Lung microvascular endothelial cell (primary cell): ENCODE measurements at regions not wholly inside any gene's neighbourhood (a gene's known extent, or its start where the extent isn't known, plus 50 kb on each side); places are given as distances from the start of the nearest gene placed in this dataset.

Source experiments
- DNase-seq, 2 donors: peaks; one replicate each; pipeline versions ENCODE4 v3.0.0 to v3.0.0-alpha.2; 2010; ENCODE audit warnings: low read depth in 2 of 2

DNA sequence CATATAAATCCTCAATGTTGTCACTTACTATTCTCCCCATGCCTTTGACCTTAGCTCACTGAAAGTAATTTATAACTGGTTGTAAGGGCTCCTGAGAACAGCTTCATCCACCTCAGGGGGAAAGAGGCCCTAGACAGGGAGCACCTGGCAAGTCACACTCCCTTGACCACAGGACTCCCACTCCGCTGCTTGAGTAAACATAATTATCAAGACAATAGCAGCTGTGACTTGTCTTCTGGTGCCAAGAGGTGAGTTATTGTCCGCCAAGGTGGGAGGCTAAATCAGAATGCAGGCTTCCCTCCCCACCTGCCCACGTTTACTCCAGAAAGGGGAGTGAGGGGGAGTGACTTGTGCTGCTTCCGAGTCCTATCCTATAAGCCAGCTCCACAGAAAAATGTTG is 230.6 kb upstream of the LRATD1 start:
- DNase-seq = no peak

DNA sequence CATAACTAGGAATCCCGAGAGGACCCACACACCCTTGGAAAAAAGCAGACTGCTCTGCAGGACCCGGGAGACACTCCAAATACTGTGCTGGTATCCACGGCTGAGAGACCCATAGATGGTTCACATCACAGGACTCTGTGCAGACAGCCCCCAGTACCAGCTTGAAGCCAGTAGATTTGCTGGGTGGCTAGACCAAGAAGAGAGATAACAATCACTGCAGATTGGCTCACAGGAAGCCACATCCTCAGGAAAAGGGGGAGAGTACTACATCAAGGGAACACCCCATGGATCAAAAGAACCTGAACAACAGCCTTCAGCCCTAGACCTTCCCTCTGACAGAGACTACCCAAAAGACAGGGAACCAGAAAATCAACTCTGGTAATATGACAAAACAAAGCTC is 223.8 kb upstream of the LRATD1 start:
- peak in 1 of 2 donors; percentile 10 for DNase-seq

DNA sequence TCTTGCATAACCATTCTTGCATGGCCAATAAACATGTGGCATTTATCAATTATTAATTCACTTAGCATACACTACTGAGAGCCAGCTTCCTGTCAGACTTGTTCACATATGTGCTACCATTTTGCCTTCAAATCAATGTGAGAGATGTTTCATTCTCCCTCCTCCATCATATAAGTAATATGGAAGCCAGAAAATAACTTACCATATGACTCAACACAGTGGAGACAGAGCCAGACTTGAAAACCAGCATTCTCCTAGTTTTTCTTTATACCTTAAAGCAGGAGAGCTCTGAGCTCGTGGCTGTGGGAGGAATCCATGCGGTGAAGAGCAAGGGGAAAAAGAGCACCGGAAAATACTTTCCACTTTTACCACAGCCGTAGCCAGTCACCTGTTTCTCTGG is 215.0 kb upstream of the LRATD1 start:
- no peak for DNase-seq

DNA sequence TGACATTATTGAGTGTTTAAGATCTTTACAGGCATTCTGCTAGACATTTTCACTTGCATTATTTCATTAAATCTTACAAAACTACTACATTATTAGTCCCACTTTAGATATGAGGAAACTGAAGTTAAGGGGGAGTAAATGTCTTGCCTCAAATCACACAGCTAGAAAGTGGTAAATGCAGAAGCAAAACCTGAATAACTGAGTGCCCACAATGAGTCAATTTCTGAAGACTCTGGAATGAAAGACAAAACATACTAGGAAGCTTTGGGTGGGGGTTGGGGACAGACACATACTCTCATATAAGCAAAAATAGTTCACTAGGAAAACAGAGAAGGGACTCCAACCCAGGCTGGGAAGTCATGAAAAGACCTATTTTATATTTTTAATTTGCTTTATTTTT is 214.4 kb upstream of the LRATD1 start:
- no peak for DNase-seq

DNA sequence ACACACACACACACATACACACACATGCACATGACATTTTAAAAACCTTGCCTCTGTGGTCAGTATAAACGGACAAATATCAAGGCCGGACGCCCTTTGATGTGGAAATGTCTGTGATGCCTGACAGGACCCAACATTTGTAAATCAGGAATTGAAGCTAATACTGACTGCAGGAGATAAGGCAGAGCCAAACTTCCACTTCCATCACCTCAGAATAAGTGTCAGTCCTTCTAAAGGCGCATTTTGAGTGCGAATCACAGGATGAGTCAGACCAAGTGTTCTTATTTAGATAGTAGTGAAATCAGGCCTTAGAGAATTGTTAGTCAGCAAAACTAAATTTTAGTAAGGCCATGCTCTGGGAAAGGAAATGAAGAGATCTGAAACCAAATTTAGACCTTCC is 211.7 kb upstream of the LRATD1 start:
- DNase-seq = peak in 1 of 2 donors; percentile 56

DNA sequence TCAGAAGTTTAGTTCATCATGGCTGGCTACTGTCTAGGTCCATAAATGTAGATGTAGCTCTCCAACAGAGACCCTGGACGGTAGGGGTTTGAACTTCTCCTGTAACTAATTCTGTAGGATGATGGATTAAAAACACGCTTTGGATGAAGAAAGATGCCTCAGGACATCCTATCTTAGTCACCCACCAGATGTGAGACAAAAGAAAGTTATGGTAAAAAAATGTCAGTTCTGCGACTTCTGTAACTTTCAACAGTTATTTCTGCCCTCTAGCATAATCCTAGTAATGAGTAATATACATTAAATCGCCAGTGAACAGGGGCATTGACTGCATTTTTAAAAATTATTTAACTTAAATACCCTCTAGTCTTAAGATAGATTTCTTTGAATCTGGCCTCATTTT is 210.1 kb upstream of the LRATD1 start:
- no peak for DNase-seq

DNA sequence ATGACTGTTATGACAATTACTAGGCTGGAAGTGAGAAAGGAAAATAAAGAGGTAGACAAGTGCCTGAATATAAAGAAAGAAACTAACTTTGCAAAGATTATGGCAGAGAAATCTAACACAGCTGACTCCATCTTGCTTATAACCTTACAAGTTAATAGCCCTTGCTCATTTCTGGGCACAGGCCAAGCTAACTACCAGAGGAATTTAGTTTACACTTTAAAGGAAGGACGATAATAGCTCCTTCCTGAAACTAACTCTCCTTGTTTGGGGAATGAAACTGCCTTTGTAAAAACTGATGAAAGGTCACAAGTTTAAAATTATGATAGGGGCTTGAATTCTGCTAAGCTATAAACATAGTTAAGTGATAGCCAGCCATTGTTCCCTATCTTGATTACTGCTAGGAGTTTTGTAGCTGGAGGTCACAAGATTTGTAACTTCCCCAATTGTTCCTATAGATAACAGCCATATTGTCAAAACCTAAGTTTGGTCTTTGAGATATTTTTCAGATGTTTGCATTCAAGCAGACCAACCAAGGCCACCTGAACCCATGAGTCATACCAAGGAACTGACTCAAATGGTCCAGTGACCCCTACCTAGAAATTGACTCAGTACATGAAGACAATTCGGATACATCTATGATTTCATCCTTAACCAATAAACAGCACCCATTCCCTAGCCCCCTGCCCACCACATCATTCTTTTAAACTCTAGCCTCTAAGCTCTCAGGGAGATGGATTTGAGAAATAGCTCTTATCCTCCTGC is 209.2 kb upstream of the LRATD1 start:
- DNase-seq = peak in 1 of 2 donors; percentile 46

DNA sequence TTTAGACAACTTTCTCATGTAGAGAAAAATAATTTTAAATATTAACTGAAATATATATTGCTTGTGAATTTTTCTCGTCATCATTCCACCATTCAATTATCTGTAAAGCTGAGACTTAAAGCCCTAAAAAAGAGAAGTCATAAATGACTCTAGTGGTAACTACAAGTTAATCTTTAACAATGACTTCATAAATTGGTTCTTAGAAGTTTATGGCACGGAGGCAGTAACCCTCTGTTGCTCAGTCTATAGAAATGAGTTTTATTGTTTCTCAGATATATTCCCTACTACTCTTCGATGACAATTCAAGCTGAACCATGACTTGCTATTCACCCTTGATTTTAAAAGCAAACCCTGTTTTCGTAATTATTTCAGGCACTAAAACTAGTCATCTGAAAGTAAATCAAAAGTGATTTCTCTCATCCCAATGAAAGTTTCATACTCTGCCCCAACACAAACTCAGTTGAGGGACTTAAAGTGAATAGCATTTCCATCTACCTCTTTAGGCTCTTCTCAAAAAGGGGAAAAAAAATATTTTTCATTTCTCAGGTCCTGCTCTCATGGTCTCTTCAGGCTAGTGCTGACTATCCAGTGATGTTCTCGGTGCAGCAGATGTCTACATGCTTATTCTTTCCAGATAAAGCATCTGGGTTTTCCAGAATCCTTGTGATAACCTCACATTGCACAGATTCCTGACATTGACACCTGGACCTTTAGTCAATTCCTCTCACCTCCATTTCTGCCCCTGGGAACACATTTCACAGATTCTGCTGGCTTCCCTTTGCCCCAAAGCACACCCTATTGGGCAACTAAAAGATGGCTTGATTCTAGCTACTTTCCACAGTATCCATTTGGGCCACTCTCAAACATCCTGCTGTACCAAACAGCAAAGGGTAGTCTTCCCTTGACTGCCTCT is 207.8 kb upstream of the LRATD1 start:
- no peak for DNase-seq

DNA sequence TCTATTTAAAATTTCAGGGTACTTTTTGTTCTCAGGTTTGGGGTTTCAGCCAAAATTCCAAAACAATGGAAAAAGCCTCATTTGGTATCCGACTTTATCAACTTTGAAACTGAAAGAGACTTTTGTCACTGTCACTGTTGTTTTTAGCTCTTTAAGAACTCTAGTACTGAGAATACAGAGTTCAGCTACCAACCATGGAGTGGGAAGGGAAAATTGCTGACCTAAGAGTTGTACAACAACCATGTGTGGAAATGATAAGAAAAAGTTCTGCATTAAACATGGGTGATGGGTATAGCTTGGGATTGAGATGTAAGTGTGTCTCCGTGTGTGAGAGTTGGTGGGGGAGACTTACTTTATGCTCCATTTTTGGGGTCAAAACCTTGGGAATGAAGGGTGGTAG is 206.6 kb upstream of the LRATD1 start:
- DNase-seq = no peak

DNA sequence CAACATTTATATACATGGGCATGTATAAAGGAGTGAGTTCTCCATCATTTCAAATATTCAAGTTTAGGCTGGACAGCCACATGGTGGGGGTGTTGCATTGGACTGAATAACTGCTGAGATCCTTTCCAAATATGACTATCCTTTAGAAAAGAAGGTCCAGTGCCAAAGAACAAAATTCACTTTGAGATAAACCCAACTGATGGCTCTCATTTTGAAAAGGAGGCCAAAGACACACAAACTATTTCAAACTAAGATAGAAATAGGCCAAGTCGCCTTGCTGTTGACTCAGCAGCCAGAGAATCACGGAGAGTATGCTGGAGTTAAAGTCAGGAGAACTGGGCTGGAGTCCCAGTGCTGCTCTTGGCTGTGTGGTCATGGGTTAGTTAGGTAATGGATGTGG is 204.5 kb upstream of the LRATD1 start:
- DNase-seq = peak in 1 of 2 donors; percentile 3

DNA sequence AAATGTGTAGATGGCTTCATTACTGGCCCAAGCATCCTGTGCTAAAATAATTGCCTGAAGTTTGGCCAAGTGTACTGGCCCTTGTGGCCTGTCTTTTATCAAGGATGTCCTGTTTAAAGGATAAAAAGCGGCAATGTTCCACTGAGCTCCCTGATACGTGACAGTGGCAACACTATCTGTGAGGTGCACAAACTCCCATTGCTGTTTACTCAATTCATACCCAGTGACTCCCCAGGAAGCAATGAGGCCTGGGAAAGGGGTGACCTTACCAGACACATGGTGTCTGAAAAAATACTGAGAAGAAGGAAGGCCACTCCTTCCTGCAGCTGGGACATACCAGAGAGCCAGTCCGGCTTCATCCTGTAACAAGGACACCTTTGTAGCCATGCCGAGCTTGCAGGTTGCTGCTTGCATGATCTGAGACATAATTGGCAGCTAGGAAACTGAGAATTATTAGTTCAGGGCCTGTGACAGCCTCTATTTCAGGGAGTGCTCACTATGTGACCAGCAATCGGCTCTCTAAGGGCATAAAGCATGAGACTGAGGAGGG is 198.5 kb upstream of the LRATD1 start:
- DNase-seq = peak in 1 of 2 donors; percentile 14

DNA sequence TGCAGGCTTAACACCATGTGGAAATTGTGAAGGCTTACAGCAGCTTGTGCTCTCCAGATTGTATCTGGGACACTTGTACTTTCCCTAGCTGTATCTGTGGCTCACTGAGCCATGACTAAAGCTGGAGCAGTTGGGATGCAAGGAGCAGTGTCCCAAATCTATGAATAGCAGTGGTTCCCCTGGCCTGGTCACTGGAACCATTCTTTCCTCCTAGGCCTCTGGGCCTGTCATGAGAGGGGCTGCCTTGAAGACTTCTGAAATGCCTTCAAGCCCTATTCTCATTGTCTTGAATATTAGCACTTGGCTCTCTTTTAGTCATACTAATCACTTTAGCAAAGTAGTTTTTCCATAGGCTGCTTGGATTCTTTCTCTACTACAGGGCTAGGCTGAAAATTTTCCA is 186.8 kb upstream of the LRATD1 start:
- DNase-seq = no peak

DNA sequence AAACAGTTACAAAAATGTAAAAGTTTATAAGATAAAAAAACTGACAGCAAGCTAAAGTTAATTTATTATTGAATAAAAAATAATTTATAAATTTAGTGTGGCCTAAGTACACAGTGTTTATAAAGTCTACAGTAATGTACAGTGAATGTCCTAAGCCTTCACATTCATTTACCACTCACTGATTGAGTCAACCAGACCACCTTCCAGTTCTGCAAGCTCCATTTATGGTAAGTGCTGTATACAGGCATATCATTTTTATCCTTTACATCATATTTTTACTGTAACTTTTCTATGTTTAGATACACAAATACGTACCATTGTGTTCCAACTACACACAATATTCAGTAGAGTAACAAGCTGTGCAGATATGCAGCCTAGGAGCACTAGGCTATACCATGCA is 184.2 kb upstream of the LRATD1 start:
- no peak for DNase-seq

DNA sequence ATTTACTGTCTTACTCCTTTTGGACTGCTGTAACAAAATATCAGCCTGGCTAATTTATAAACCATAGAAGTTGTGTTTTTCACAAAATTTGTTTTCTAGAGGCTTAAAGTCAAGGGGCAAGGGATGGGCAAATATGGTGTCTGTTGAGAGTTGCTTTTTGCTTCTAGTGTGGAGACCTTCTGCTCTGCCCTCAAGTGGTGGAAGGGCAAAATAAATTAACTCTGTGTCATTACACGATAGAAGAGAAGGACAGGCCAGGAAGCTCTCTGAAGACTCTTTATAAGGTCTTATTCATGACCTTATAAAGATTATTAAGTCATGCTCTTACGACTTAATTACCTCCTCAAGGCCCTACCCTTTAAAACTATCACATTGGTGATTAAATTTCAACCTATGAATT is 181.2 kb upstream of the LRATD1 start:
- DNase-seq = peak in 1 of 2 donors; percentile 8

DNA sequence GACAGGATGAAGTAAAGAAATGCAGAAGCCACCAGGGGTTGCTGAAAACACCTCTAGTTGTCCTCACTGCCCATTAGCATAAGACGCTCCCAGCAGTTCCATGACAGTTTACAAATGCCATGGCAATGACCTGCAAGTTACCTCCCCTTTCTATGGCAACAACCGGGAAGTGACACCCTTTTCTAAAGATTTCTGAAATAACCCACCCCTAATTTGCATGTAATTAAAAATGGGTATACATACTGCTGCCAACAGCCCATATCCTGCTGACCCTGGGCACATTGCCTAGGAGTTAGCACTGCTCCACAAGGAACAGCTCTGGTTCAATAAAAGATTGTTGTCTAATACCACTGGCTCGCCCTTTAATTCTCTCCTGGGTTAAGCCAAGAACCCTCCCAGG is 178.3 kb upstream of the LRATD1 start:
- DNase-seq = no peak

DNA sequence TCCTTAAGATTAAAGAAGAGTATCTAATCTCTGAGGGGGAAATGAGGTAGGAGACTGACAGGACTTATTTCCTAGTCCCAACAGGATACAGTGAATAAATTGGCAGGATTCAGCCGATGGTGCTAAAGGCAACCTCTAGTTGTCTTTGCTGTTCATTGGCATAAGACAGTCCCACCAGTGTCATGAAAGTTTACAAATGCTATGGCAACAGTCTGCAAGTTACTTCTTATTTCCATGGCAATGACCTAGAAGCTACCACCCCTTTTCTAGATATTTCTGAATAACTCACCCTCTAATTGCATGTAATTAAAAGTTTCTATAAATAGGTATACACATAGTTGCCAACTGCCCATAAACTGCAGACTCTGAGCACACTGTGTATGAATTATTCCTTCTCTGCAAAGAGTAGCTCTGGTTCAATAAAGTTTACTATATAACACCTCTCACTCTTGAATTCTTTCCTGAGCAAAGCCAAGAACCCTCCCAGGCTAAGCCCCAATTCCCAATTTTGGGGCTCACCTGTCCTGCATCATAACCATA is 172.7 kb upstream of the LRATD1 start:
- DNase-seq = no peak

DNA sequence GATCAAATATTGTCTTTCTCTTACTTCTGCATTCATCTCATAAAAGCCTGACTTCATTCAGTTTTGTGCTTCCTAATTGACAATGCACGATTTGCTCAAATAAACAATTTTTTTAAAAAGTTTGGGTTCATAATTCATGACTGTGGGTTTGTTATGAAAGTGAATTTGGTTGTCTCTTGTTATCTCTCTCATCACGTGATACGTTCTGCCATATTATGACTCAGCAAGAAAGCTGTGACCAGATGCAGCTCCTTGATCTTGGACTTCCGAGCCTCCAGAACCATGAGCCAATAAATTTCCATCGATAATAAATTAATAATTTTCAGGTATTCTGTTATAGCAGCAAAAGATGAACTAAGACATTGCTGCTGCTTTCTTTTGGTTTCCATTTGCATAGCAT is 156.5 kb upstream of the LRATD1 start:
- no peak for DNase-seq

DNA sequence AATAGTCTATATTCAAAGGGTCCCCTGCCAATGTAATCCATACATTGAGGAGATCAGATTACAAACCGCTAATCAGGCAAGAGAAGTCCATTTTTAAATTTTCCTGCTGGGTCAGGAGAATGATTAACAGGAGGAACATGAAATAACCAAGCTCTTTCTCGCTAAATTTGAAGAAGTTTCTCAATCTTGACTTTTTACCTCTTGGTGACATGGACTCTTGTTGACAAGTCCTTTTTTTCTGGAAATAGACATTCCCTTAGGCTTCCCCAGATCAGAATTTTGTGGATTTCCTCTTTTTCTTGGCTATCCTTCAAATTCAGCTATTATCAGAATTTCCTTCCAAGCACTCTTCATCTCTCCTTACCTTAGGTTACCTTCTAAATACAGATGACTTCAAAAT is 153.0 kb upstream of the LRATD1 start:
- DNase-seq = no peak

DNA sequence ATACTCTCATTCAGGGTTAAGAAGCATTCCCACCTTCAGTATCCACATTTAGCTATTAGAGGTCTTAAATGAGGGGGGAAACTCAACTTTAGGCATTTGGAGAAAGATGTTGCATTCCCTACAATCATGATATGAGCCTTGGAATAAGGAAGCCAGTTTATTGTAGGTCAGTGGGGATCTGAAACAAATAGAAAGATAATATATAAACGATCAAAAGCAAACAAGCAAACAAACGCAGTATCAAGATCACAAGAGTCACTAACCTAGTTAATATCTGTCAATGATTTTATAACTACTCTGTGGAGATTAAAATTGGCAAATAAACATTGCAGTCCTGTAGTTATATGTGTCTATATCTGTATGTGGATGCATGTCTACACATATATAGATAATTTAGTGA is 152.4 kb upstream of the LRATD1 start:
- DNase-seq = no peak

DNA sequence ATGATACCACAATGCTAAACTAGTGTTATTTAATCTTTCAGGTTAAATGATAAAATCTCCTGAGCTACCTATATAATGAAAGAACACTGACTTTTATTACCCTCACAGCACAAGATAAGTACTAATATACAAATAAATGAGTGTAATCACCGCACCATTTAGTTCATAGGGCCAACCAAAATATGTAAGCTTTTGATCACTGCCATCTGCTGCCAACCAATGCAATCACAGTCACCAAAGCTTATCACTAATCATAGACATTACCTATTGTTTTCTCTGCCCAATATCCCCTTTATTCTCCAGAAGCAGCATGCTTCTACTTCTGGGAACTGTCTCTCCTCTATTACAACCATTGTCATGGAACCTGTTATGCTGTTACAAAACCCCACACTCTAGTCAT is 151.6 kb upstream of the LRATD1 start:
- no peak for DNase-seq

DNA sequence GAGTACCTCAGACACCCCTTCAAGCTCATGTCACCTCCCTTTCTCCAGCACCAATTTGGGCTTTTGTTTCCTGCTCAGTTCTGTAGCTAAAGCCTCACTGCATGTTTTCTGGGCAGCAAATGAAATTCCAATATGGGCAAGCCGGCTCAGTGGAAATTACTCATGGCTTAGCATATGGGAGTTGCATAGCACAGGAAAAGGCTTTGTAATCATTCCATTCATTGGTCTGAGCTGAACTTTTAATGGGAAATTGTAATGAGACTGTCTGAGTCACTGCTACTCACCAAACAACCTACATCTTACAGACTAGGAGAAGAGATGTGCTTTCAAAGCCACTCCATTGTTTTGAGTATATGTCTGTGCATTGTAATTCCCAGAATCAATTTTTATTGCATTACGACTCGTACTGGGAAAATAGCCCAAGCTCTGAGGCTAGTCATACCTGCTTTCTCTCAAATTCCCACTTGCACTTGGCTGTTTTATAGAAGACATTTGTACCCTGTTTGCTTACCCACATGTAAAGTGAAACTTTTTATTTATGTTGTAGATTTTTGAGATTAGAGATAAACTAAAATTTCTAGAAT is 139.5 kb upstream of the LRATD1 start:
- peak; percentile 49 to 89 for DNase-seq

DNA sequence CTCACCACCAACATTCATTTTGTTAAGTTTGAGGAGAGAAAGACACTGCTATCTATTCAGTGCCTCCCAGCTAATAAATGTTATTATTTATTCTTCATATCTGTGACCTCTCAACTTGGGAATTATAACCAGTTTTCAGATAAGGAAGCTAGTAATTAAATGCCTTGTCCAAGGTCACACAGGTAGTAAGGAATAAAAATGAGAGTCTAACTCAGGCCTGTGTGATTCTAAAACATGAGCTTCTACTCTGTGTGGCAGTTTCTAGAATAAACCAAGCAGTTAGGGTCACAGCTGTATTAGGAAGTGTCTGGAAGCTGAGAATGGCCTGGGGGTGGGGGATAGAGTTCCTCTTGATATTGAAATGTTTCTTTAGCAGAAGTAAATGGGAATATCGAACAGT is 137.8 kb upstream of the LRATD1 start:
- no peak for DNase-seq
